NT2/D1 (cell line): ENCODE measurements at regions not wholly inside any gene's neighbourhood (a gene's known extent, or its start where the extent isn't known, plus 50 kb on each side); places are given as distances from the start of the nearest gene placed in this dataset.

ENCODE experiments used
- DNase-seq: peaks from one replicate; pipeline ENCODE4 v3.0.0-alpha.2; 2011; ENCODE audit warnings: low read depth, low spot score
- H3K27me3 ChIP-seq: 2 replicates; pipeline ENCODE4 v1.6.0; 2011; ENCODE audit warnings: mild to moderate bottlenecking; ENCODE audit not compliant: insufficient read length, insufficient read depth
- H3K36me3 ChIP-seq: 2 replicates; pipeline ENCODE4 v1.6.1; 2011; ENCODE audit warnings: mild to moderate bottlenecking, low read length, mixed read lengths; ENCODE audit not compliant: insufficient read depth, insufficient read length
- H3K4me1 ChIP-seq: 2 replicates; pipeline ENCODE4 v1.5.1; 2011; ENCODE audit not compliant: insufficient read depth, insufficient read length
- H3K4me3 ChIP-seq: 2 replicates; pipeline ENCODE4 v1.5.1; 2011; ENCODE audit warnings: low read depth; ENCODE audit not compliant: insufficient read length
- H3K9ac ChIP-seq: 2 replicates; pipeline ENCODE4 v1.6.0; 2011; ENCODE audit warnings: low read depth; ENCODE audit not compliant: insufficient read length
- H3K9me3 ChIP-seq: 2 replicates; pipeline ENCODE4 v1.5.1; 2011; ENCODE audit warnings: mild to moderate bottlenecking, low read length; ENCODE audit not compliant: insufficient read depth
- SUZ12 ChIP-seq: IDR thresholded peaks from 2 replicates; pipeline ENCODE4 v1.6.1; 2011; ENCODE audit not compliant: insufficient read length, insufficient read depth; ENCODE audit errors: extremely low read depth
- YY1 ChIP-seq: IDR thresholded peaks from 2 replicates; pipeline ENCODE4 v1.6.1; 2011; ENCODE audit not compliant: insufficient read length, insufficient read depth
- ZNF274 ChIP-seq: IDR thresholded peaks from 2 replicates; pipeline ENCODE4 v1.6.1; 2011; ENCODE audit warnings: mild to moderate bottlenecking, low read depth, low read length

DNA sequence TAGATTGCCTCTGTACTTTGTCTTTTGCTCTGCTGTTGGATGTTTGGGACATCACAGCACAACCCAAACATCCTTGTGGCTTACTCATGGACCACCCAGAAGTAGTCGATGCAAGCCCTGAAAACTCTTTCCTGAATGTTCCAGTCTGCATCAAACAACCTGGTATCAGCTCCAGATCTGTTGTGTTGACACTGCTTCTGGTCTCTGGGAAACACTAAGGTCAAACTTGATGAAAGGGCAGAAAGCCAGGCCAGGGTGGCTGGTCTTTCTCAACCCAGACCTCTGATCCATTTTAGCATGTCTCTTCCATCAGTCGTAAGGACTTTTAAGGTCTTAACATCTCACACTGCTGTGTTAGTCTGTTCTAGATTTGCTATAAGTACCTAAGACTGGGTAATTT, 265.7 kb downstream of the ZNF536 start:
- no peaks in the 10 kb centered on the region for H3K36me3 ChIP-seq
- no peaks in the 10 kb centered on the region for H3K9me3 ChIP-seq
- no peak overlapping the region for H3K9ac ChIP-seq
- no peaks in the 10 kb centered on the region for H3K27me3 ChIP-seq
- DNase-seq = no peak
- H3K4me1 ChIP-seq = no peaks in the 10 kb centered on the region
- H3K4me3 ChIP-seq = no peak overlapping the region
- no peak for TF ChIP-seq ZNF274
- TF ChIP-seq SUZ12 = no peak
- TF ChIP-seq YY1 = no peak

GRCh38 chr19:30634996-30635975, 263.1 kb downstream of the ZNF536 start:
- H3K27me3 ChIP-seq = no peaks in the 10 kb centered on the region
- H3K36me3 ChIP-seq = no peaks in the 10 kb centered on the region
- H3K4me3 ChIP-seq = no peak overlapping the region
- H3K4me1 ChIP-seq = peaks cover 2% of the 10 kb centered on the region
- no peak overlapping the region for H3K9ac ChIP-seq
- no peak for TF ChIP-seq ZNF274
- no peaks in the 10 kb centered on the region for H3K9me3 ChIP-seq
- DNase-seq = no peak

- Histone ChIP-seq H3K9ac (no peak overlapping the region), H3K36me3 (no peaks in the 10 kb centered on the region), H3K9me3 (no peaks in the 10 kb centered on the region), H3K4me3 (no peak overlapping the region), H3K4me1 (peaks cover 2% of the 10 kb centered on the region), H3K27me3 (no peaks in the 10 kb centered on the region)
- no peak for DNase-seq
- no peak for TF ChIP-seq SUZ12
These were observed 262.1 kb downstream of the ZNF536 start for GRCh38 chr19:30634131-30634830.

DNA sequence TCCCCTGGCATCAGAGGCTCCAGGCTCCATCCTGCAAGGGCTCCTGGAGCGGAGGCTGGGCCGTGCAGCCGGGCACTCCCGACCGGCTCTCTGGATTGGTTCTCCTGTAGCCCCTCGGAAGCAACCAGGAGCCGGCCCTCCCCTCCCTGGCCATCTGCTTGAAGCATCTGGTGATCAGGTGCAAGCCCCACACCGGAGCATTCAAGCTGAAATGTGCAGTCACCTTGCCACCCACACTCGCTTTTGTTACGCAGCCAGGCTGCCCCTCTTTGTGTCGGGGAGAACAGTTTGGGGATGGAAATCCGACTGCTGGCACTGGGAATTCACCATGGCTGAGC, 258.8 kb downstream of the ZNF536 start:
- no peak for DNase-seq
- peaks cover 2% of the 10 kb centered on the region for H3K4me1 ChIP-seq
- H3K9me3 ChIP-seq = no peaks in the 10 kb centered on the region
- H3K4me3 ChIP-seq = no peak overlapping the region
- H3K9ac ChIP-seq = no peak overlapping the region
- no peak for TF ChIP-seq ZNF274
- no peaks in the 10 kb centered on the region for H3K36me3 ChIP-seq
- no peaks in the 10 kb centered on the region for H3K27me3 ChIP-seq

DNA sequence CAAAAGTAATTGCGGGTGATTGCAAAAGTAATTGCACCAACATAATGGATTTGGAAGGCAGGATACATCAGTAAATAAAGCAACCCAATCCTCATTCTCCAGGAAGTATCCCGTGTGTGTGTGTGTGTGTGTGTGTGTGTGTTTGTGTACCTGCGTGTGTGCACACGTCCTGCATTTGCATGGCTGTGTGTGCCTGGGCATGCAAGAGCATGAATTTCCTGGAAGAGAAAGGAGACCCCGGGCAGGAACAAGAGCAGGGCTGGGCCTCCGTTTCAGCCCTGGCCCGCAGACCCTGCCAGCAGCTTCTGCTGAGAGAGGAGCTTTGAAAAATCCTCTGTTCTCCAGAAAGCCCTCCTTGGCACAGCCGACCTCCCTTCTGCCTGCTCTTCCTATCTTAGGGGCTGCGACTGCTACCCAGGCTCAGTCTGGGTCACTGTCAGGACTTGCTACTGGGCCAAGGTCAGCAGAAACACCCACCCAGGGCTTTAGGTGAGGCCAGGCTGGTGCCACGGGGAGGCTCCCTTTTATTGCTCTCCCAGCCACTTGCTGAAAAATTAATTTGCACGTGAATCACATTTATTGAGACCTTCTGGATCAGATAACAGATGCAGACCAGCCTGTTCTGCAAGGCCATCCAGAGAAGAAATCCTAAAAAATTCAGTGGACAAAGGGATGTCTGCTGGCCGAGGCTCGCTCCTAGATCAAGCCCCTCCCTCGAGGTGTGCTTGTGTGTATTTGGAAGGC, 258.3 kb downstream of the ZNF536 start:
- DNase-seq = no peak
- Histone ChIP-seq H3K27me3 (no peaks in the 10 kb centered on the region), H3K9ac (no peak overlapping the region), H3K4me3 (no peak overlapping the region), H3K36me3 (no peaks in the 10 kb centered on the region), H3K4me1 (peaks cover 2% of the 10 kb centered on the region), H3K9me3 (no peaks in the 10 kb centered on the region)
- TF ChIP-seq YY1 = no peak
- no peak for TF ChIP-seq SUZ12

DNA sequence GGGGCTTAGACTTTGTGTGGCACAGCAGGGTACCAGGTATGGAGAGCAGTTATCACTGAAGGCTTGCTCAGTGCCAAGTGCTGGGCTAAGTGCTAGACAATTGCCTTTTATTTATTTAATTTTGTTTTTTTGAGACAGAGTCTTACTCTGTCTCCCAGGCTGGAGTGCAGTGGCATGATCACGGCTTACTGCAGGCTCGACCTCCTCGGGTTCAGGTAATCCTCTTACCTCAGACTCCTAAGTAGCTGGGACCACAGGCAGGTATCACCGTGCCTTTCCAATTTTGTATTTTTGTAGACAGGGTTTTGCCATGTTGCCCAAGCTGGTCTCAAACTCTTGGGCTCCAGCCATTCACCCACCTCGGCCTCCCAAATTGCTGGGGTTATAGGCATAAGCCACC, 256.9 kb downstream of the ZNF536 start:
- H3K9ac ChIP-seq = no peak overlapping the region
- no peaks in the 10 kb centered on the region for H3K27me3 ChIP-seq
- no peak for TF ChIP-seq YY1
- no peak for TF ChIP-seq ZNF274
- no peak for TF ChIP-seq SUZ12
- H3K36me3 ChIP-seq = no peaks in the 10 kb centered on the region
- H3K4me3 ChIP-seq = no peak overlapping the region
- peaks cover 2% of the 10 kb centered on the region for H3K4me1 ChIP-seq
- peaks cover 3% of the 10 kb centered on the region; the same call in 1 of the 2 replicates for H3K9me3 ChIP-seq
- DNase-seq = no peak

GRCh38 chr19:30626626-30626966, 254.4 kb downstream of the ZNF536 start:
- H3K27me3 ChIP-seq = no peaks in the 10 kb centered on the region
- H3K36me3 ChIP-seq = no peaks in the 10 kb centered on the region
- TF ChIP-seq YY1 = no peak
- TF ChIP-seq SUZ12 = no peak
- TF ChIP-seq ZNF274 = no peak

More at GRCh38 chr19:30626626-30626966, 254.4 kb downstream of the ZNF536 start:
- peaks cover 2% of the 10 kb centered on the region for H3K4me1 ChIP-seq
- H3K9me3 ChIP-seq = peaks cover 18% of the 10 kb centered on the region
- no peak for DNase-seq
- no peak overlapping the region for H3K4me3 ChIP-seq
- no peak overlapping the region for H3K9ac ChIP-seq
